Stimulated activated CD4-positive, alpha-beta T cell treated with anti-CD3 and anti-CD28 coated beads, Interleukin-1b, Interleukin-23, amount 100 ng/mL, for 24 hours (primary cell): ENCODE measurements at regions not wholly inside any gene's neighbourhood (a gene's known extent, or its start where the extent isn't known, plus 50 kb on each side); places are given as distances from the start of the nearest gene placed in this dataset.

Source experiments
- DNase-seq, 4 experiments: peaks; one replicate each; pipeline ENCODE4 v3.0.0-alpha.2; 2020; ENCODE audit warnings: low read depth in 4 of 4, low spot score in 1 of 4

DNA sequence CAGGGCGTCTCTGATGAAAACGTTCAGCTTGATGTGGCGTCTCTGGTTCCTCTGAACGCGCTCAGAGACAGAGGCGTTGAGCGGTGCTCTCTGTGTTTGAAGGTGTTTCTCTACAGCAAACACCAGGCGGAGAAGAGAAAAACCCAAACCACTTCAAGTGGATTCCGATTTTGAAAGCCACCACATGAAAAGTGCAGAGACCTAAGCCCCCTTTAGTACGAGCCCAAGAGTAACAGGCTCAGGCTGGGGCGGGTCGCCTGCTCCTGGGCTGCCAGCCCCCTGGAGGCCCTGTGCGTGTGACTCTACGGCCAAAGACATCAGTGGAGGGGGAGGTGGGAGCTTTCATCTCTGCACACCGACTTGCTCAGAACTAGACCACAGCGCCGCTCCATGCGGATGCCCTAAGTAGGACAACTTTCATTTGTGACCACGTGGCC is 328.4 kb downstream of the MAF start:
- peak in 3 of 4 experiments; percentile 42 to 68 (median 49) for DNase-seq

DNA sequence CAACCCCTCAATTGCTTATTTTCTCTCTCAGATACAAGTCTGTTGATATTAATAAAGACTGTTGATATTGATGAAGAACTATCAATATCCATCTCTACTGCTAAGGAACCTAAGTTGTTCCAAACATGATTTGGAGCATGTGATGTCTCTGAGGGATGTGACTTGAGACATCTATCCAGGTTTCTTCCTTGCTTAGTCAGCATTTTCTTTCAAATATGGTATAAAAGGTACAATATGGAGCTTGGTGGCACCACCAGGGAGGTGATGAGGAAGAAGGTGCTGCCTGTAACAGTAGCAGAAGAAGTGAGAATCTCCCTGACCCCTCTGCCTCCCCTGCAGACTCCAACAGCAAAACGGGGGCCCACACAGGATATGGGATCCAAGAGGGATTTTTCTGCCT is 329.0 kb downstream of the MAF start:
- DNase-seq: no peak

DNA sequence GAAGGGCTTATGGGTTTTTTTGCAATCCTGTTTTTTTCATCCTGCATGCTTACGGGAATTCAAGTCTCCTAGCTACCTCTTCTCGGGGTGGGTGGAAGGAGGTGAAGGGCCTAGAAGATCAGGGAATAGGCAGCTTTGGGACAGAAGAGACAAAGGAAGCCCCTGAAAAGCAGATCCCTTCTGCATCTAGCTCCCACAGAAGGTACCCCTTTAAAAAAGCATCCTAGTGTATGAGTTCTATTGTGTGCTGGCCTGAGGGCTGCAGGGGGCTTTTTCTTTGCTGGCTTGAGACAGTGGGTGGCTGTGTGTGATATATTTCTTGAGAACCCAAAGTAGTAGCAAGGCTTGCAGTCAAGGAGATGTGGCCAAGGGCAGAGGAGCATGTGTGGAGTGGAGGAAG is 330.5 kb downstream of the MAF start:
- DNase-seq: no peak

DNA sequence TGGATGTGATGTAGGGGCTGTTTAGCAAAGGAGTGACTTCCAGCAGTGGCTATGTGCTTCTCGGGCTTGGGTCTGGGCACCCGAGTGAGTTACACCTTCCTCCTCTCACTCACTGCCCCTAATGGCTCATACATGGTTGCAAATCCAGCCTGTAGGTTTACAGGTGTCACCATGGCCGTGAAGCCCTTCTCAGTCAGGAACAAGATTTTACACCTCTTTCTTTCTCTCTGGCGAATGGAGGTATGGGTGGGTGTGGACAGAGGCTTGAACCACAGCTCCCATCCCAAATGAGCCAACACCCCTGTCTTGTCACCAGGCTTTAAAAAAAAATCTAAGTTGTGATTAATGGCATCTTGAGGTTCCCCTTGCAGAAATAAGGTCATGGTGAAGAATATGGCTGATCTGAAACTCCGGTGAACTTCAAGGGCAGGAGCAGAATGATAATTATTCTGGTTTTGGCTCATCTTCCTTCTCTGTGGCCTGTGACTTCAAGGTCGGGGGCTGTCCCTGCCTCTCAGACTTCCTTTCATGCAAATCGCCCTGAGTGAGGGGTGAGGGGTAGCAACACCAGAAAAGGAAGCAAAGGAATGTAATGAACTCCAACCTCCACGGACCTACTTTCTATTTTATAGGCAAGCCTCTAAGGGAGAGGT is 331.2 kb downstream of the MAF start:
- peak in 3 of 4 experiments; percentile 38 to 78 (median 55) for DNase-seq

DNA sequence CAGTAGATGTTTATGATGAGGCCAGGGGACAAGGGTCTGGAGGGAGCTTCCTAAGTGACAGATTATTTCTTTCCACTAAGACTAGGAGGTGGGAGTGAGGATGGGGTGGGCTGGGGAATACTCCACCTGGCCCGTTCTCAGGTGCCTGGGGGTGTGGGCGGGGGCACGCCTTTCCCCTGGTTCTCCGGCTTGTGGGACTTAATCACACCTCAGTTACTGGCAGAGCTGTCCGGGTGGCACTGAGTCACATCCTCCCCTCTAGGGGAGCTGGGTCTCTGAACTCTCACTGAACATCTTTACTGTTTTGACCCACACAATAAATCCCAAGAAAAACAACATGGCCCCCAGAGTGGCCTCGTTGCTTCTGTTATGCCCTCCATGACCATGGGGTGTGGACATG is 332.8 kb downstream of the MAF start:
- peak in 2 of 4 experiments; percentile 29 to 72 for DNase-seq

DNA sequence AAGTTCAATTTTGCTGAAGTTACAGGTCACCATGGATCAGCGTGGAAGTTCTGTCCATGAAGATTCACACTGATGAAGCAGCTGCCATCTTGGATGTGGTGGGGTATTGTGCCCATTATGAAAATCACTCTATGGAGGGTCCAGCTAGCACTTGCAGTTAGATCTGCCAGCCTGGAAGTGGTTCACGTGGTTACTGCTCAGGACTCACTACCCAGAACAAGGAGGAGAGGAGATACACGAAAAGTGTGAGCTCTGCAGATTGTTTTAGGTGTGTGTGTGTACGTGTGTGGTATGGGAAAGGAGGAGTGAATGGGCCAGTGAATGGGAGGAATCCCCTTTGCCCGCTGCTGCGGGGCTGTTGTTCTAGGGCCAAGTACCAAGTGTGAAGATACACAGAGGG is 333.4 kb downstream of the MAF start:
- no peak for DNase-seq

DNA sequence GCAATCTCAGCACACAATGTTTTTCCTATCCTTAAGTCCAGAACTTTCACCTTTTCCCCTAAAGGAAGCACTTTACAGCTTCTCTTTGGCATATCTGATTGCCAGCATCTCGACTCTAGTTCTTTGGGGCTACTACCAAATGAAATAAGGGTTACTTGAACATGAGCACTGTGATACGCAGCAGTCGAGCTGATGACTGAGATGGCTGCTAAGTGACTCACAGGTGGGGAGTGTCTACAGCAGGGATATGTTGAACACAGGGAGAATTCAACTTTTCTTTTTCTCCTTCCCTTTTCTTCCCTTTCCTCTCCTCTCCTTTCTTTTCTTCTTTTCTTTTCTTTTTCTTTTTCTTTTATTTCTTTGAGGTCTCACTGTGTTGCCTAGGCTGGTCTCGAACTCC is 334.8 kb downstream of the MAF start:
- no peak for DNase-seq

DNA sequence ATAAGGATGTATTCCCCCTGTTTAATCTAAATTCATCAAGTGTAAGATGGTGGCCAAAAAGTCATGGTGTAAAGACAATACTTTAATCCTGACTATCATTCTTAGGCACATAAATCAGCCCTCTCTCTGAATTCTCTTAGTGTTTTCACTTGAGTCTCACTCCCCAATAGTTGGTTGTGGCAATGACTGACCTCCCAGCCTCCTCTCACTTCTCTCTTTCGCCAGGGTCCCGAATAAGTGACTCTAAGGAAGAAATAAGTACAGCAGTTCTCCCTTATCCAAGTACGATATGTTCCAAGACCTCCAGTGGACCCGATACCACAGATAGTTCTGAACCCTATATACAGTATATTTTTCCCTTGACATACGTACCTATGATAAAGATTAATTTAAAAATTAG is 335.3 kb downstream of the MAF start:
- no peak for DNase-seq

DNA sequence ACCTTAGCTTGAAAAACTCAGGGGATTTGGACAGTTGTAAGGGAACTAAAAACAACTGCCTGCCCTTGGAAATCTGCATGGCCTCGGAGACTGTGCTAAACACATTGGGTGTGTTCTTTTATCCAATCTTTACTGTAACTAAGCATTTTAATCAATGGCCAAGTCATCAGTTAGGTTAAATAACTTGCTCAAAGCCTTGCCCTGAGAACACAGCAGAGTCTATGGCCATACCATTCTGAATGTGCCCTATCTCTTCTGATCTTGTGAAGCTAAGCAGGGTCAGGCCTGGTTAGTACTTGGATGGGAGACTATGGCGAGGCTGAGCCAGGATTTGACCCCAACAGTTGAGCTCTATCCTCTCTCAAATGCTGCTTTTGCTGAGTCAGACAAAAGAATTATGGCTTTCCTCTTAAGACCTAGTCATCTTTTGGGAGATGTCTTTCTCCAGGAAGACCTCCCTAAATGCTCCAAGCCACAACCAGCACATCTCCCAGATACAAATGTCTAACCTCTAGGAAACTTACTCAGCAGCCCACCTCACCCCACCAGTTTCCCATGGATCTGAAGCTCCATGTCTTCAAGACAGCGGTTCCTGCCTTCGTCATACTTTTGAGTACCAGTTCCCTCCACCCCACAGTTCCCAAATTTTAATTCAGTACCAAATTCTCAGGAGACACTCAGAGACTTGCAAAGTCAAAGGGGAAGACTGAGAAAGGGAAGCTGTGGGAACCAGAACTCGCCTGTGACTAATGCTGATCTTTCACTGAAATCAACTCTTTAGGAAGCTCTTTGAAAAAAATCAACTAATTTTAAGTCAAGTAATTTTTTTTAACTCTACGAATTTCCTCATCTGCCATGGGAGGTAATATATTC is 336.1 kb downstream of the MAF start:
- DNase-seq: no peak

DNA sequence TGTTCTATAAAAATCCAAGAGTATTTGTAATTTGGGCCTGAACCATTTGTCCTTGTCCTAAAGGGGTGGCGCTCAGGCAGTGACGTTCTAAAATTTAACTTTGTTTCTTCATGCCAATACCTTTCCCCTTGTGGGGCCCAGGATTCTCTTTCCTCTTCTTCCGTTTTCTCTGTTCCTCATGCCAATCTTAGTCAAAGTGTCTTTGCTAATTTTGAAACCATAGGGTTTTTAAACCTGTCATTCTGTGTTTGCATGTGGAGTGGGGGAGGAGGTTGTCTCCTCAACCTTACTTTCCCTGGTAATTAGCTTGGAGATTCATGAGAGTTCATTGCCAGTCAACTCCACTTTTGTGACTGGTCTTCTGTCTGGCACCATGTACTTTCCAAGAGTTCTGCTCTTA is 337.1 kb downstream of the MAF start:
- DNase-seq: no peak
